ENCODE measurements at regions not wholly inside any gene's neighbourhood (a gene's known extent, or its start where the extent isn't known, plus 50 kb on each side); places are given as distances from the start of the nearest gene placed in this dataset.
A peak's percentile ranks its signal among the peaks of the same experiment; 100 is the strongest.
"Not testable (repeated sequence)": the region's sequence is repeated elsewhere in the genome, so short reads cannot be mapped to it uniquely, and the experiment has no call there.

DNA sequence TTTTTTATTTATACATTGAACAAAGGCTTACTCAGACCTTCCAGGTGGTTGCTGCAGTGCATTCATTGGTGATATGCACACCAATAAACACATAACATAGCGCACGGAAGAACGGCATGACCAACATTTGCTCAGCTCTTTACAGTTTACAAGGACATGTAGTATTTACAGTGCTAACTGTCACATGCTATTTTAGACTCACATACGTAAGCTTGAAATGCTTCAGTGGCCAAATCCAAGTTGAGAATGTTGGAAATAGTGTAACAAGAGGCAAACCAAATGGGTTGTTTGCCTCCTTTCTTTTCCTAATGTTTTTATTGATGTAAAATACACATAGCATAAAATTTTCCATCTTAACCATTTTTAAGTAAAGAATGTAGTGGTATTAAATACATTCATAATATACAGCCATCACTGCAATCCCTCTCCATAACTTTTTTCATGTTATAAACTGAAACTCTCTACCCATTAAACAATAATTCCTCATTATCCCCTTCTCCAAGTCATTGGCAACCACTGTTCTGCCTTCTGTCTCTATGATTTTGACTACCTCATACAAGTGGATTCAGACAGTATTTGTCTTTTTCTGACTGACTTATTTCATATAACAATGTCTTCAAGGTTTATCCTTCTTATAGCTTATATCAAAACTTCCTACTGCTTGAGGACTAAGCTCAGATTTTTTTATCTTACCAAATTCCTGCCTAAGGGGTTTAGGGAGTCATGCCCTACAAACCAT is 1722.9 kb upstream of the AGA start:
- no peak for ATAC-seq
- 84% methylated on average over 4 of the region's 4 CpGs for WGBS

DNA sequence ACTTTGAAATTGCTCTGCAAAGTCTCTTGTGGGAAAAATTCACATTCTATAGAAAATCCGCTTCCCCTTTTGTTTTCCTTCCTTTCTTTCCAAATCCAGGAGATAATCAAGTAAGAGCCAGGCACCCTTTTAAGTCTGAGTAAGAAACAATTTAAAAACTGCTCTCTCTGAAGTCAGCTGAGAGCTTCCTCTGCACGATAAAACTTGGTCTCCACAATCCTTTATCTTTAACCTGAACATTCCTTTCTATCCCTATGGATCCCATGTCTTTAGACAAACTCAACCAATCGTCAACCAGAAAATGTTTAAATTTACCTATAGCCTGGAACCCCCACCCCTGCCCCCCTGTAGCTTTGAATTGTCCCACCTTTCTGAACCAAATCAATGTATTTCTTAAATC is 1723.6 kb upstream of the AGA start:
- ATAC-seq (no peak), DNase-seq (no peak)
- no peaks in the 10 kb centered on the region for H3K4me1 ChIP-seq (ENCODE audit: control insufficient read depth, insufficient read depth, low read length)
- 36% methylated on average over 3 of the region's 3 CpGs for WGBS
- no peaks in the 10 kb centered on the region for H3K27me3 ChIP-seq (ENCODE audit: control insufficient read depth, insufficient read depth)
- H3K27ac ChIP-seq (ENCODE audit: low read length): no peak overlapping the region
- no peaks in the 10 kb centered on the region for H3K9me3 ChIP-seq (ENCODE audit: control insufficient read depth, low read length)
- intact Hi-C loops (cut with DNase I): no loop called here
- no peak overlapping the region for H3K4me3 ChIP-seq (ENCODE audit: low read length)

More for the DNA sequence above, 1722.9 kb upstream of the AGA start:
- DNase-seq: no peak
- no peaks in the 10 kb centered on the region for H3K4me1 ChIP-seq (ENCODE audit: control insufficient read depth, insufficient read depth, low read length)
- H3K4me3 ChIP-seq (ENCODE audit: low read length): no peak overlapping the region
- no peaks in the 10 kb centered on the region for H3K9me3 ChIP-seq (ENCODE audit: control insufficient read depth, low read length)
- no peaks in the 10 kb centered on the region for H3K27me3 ChIP-seq (ENCODE audit: control insufficient read depth, insufficient read depth)
- intact Hi-C loops (cut with DNase I): no loop called here
- no peak overlapping the region for H3K27ac ChIP-seq (ENCODE audit: low read length)

DNA sequence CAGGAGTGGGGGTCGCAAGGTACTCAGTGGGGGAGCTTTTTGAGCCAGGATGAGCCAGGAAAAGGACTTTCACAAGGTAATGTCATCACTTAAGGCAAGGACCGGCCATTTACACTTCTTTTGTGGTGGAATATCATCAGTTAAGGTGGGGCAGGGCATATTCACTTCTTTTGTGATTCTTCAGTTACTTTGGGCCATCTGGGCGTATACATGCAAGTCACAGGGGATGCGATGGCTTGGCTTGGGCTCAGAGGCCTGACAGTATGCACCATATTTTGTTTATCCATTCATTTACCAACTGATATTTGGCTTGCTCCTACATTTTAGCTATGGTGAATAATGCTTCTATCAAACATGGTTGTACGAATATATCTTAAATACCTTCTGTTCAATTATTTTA is 1728.1 kb upstream of the AGA start:
- H3K9me3 ChIP-seq (ENCODE audit: control insufficient read depth, low read length); H3K4me3 ChIP-seq (ENCODE audit: low read length); intact Hi-C loops (cut with DNase I); H3K4me1 ChIP-seq (ENCODE audit: control insufficient read depth, insufficient read depth, low read length); H3K27ac ChIP-seq (ENCODE audit: low read length); DNase-seq; ATAC-seq; H3K27me3 ChIP-seq (ENCODE audit: control insufficient read depth, insufficient read depth): not testable (repeated sequence)
- 83% methylated on average over 4 of the region's 5 CpGs for WGBS

DNA sequence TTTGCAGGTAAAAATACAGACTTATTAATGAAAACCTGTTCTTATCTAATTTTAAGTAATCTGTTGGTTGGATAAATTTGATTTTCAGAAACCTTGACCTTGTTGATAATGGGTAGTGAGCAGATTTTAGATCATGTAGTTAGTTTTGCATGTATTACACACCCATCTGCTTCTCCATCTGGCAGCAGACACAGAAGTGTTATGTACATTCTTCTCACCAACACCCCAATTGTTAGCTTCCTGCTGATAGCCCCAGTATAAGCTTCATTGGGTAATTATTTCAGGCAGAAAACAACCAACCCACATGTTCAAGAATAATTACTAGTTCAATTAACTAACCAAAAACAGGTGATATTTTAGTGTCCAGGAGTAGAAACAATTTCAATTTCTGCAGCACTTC is 1740.5 kb upstream of the AGA start:
- intact Hi-C loops (cut with DNase I): no loop called here
- Histone ChIP-seq H3K9me3 (ENCODE audit: control insufficient read depth, low read length) (no peaks in the 10 kb centered on the region), H3K27me3 (ENCODE audit: control insufficient read depth, insufficient read depth) (no peaks in the 10 kb centered on the region), H3K4me3 (ENCODE audit: low read length) (no peak overlapping the region), H3K4me1 (ENCODE audit: control insufficient read depth, insufficient read depth, low read length) (no peaks in the 10 kb centered on the region), H3K27ac (ENCODE audit: low read length) (no peak overlapping the region)
- DNase-seq (no peak), ATAC-seq (no peak)

DNA sequence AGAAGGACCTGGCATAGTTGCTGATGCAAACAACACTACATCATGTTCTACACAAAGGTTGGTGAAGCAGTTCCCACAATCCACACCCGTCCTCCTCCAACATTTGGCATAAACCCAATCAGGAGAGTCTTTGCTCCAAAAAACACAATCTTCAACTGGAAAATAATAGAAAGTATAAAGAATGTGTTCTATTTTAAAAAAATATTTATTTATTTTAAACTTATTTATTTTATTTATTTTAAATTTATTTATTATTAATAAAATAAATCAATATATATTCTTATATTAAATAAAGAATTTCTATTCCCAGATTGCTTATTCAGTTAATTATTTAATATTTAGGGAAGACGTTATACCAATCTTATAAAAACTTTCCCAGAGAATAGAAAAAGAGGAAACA is 1753.7 kb upstream of the AGA start:
- no peak for ATAC-seq
- H3K4me3 ChIP-seq (ENCODE audit: low read length): no peak overlapping the region
- no peaks in the 10 kb centered on the region for H3K9me3 ChIP-seq (ENCODE audit: control insufficient read depth, low read length)
- 54% methylated on average over 2 of the region's 2 CpGs for WGBS
- intact Hi-C loops (cut with DNase I): no loop called here
- no peaks in the 10 kb centered on the region for H3K4me1 ChIP-seq (ENCODE audit: control insufficient read depth, insufficient read depth, low read length)
- no peaks in the 10 kb centered on the region for H3K27me3 ChIP-seq (ENCODE audit: control insufficient read depth, insufficient read depth)
- DNase-seq: no peak
- no peak overlapping the region for H3K27ac ChIP-seq (ENCODE audit: low read length)

DNA sequence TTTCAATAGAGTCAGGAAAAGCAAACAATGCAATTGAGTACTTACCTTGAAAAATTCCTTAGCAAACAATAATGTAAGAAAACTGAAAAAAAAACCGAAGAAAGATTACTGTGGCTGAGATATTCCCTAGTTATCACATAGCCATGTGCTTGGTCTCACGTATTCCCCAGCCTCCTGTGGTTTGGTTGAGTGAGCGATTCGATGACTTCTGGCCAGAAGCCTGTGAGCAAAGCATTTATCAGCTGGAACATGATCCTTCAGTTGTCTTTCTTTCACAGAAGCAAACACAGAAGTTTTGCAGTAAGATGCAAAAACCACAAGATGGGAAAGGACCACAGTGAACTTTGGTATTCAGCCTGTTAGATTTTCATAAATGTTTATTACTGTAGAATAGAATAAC is 1754.3 kb upstream of the AGA start:
- Histone ChIP-seq H3K4me1 (ENCODE audit: control insufficient read depth, insufficient read depth, low read length) (no peaks in the 10 kb centered on the region), H3K27me3 (ENCODE audit: control insufficient read depth, insufficient read depth) (no peaks in the 10 kb centered on the region), H3K27ac (ENCODE audit: low read length) (no peak overlapping the region), H3K9me3 (ENCODE audit: control insufficient read depth, low read length) (no peaks in the 10 kb centered on the region), H3K4me3 (ENCODE audit: low read length) (no peak overlapping the region)
- ATAC-seq (no peak), DNase-seq (no peak)
- 34% methylated on average over 4 of the region's 4 CpGs for WGBS
- intact Hi-C loops (cut with DNase I): no loop called here

DNA sequence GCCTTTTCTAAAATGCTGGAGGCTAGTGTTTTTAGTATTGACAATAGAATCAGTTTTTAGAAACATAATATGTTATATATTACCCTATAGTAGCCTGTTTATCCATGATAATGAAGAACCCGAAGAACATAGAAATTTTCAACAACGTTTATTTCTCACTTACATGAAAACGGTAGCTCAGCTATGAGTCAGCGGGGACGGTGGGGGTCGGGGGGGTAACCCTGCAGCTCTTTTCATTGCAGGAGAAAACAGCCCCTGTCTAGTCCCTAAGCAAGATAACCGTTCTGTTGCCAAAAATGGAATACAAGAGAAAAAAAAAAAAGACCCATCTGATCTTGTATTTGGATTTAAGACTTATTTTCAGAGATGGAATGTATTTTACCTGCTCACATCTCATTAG is 1758.4 kb upstream of the AGA start:
- ATAC-seq (no peak), DNase-seq (peak in 1 of 3 donors; percentile 13)
- WGBS: 75% methylated on average over 7 of the region's 7 CpGs
- Histone ChIP-seq H3K27ac (ENCODE audit: low read length) (no peak overlapping the region), H3K4me3 (ENCODE audit: low read length) (no peak overlapping the region), H3K27me3 (ENCODE audit: control insufficient read depth, insufficient read depth) (no peaks in the 10 kb centered on the region), H3K4me1 (ENCODE audit: control insufficient read depth, insufficient read depth, low read length) (no peaks in the 10 kb centered on the region), H3K9me3 (ENCODE audit: control insufficient read depth, low read length) (no peaks in the 10 kb centered on the region)
- intact Hi-C loops (cut with DNase I): no loop called here

DNA sequence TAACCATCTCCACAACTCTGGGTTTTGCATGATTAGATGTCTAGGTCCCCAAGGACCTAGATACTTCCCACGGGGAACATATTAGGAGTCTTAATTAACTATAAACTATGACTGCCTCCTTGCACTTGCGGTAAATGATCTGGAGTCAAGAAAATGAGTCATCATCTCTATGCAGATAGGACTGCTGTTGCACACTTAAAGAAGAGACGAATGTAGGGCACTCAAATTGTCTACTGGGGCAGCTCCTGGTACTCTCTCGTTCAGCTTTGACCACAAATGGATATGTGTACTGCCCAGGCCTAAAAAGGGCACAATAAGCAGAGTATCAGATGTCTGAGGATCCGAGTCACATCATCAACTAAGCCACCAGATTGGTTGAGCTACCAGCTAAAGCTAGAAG is 1783.4 kb upstream of the AGA start:
- H3K27ac ChIP-seq (ENCODE audit: low read length): no peak overlapping the region
- DNase-seq: no peak
- no peak overlapping the region for H3K4me3 ChIP-seq (ENCODE audit: low read length)
- WGBS: 63% methylated on average over 5 of the region's 5 CpGs
- no peaks in the 10 kb centered on the region for H3K4me1 ChIP-seq (ENCODE audit: control insufficient read depth, insufficient read depth, low read length)
- no peaks in the 10 kb centered on the region for H3K27me3 ChIP-seq (ENCODE audit: control insufficient read depth, insufficient read depth)
- no peak for ATAC-seq
- no peaks in the 10 kb centered on the region for H3K9me3 ChIP-seq (ENCODE audit: control insufficient read depth, low read length)
- intact Hi-C loops (cut with DNase I): no loop called here

DNA sequence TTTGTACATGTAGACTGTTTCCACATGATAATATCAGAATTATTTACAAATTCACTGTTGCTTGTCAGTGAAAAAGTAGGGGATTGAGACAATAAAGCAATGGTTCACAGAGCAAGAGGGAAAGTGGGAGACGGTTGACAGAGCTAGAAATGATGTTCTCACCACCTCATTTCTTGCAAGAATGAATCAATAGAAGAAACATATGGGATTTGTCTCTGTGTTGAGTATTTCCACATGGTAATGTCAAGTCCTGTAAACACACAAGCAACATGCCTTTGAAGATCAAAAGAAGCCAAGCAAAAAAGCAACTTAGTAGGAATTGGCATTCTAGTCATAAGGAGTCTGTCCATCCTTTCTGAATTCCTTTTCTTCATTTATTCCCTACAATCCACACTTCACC is 1806.6 kb upstream of the AGA start:
- ATAC-seq (no peak), DNase-seq (no peak)
- H3K27me3 ChIP-seq (ENCODE audit: control insufficient read depth, insufficient read depth): no peaks in the 10 kb centered on the region
- 38% methylated on average over 1 of the region's 1 CpG for WGBS
- no peaks in the 10 kb centered on the region for H3K4me1 ChIP-seq (ENCODE audit: control insufficient read depth, insufficient read depth, low read length)
- no peak overlapping the region for H3K4me3 ChIP-seq (ENCODE audit: low read length)
- no peaks in the 10 kb centered on the region for H3K9me3 ChIP-seq (ENCODE audit: control insufficient read depth, low read length)
- no peak overlapping the region for H3K27ac ChIP-seq (ENCODE audit: low read length)
- intact Hi-C loops (cut with DNase I): no loop called here

DNA sequence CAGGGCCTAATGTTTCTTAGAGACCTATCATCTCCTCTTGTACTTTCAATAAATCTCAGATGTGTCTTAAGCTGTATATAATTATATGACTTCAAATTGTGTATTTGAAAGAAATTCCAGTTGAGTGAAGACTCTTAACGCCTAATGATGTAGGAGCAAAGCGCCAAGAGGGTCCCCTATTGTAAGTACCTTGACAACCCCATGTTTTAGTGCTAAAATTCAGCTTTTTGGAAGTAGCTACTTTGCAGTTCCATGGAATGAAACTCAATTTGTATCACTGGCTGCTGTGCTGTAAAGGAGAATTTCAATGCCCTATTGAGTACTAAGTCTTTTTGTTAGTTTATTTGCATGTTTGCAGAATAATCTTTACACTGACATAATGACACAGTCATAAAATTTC is 1826.6 kb upstream of the AGA start:
- Histone ChIP-seq H3K4me3 (ENCODE audit: low read length) (no peak overlapping the region), H3K27me3 (ENCODE audit: control insufficient read depth, insufficient read depth) (no peaks in the 10 kb centered on the region), H3K4me1 (ENCODE audit: control insufficient read depth, insufficient read depth, low read length) (no peaks in the 10 kb centered on the region), H3K27ac (ENCODE audit: low read length) (no peak overlapping the region), H3K9me3 (ENCODE audit: control insufficient read depth, low read length) (no peaks in the 10 kb centered on the region)
- DNase-seq (no peak), ATAC-seq (no peak)
- intact Hi-C loops (cut with DNase I): no loop called here
- WGBS: 76% methylated on average over 2 of the region's 2 CpGs

DNA sequence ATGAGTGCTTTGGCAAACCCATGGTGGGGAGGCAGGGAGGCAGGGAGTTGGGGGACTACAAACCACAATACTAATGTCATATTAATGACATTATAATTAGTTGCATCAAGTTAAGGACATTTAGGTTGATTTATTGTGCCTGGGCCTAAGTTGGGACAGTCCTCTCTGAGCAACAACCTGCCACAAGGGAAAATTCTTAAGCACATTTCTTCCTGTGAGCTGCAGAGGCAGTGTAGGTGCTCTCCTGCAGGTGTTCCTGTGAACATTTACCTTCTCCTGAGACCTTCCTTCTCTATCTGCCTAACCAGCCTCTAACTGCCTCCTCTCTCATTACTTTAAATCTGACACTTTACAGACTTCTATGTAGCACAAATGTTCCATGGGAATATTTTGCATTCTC is 1830.0 kb upstream of the AGA start:
- intact Hi-C loops (cut with DNase I): no loop called here
- H3K27ac ChIP-seq (ENCODE audit: low read length): no peak overlapping the region
- H3K4me1 ChIP-seq (ENCODE audit: control insufficient read depth, insufficient read depth, low read length): no peaks in the 10 kb centered on the region
- no peaks in the 10 kb centered on the region for H3K9me3 ChIP-seq (ENCODE audit: control insufficient read depth, low read length)
- ATAC-seq (no peak), DNase-seq (no peak)
- no peaks in the 10 kb centered on the region for H3K27me3 ChIP-seq (ENCODE audit: control insufficient read depth, insufficient read depth)
- no peak overlapping the region for H3K4me3 ChIP-seq (ENCODE audit: low read length)

DNA sequence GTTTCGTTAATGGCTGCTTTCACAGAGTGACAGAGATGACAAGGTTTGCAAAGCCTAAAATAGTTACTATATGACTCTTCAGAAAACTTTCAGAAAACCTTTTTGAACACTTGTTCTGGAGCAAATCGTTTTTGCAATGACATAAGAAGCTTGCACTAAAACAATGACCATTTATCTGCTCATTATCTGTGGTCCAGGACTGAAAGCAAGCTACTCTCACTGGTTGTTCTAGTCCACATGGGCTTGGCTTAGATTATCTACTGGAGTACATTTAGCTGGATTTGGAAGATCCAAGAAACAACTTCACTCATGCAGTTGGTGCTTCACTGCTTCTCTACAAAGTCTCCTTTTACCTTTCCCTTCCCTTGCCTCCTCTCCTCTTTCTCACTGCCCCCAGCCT is 1836.4 kb upstream of the AGA start:
- H3K27me3 ChIP-seq (ENCODE audit: control insufficient read depth, insufficient read depth): no peaks in the 10 kb centered on the region
- no peak for DNase-seq
- no peak overlapping the region for H3K27ac ChIP-seq (ENCODE audit: low read length)
- H3K4me3 ChIP-seq (ENCODE audit: low read length): no peak overlapping the region
- 44% methylated on average over 2 of the region's 2 CpGs for WGBS
- no peaks in the 10 kb centered on the region for H3K9me3 ChIP-seq (ENCODE audit: control insufficient read depth, low read length)
- H3K4me1 ChIP-seq (ENCODE audit: control insufficient read depth, insufficient read depth, low read length): no peaks in the 10 kb centered on the region
- ATAC-seq: no peak
- intact Hi-C loops (cut with DNase I): no loop called here
